Sigmoid colon (tissue), 6 donors: ENCODE measurements at regions not wholly inside any gene's neighbourhood (a gene's known extent, or its start where the extent isn't known, plus 50 kb on each side); places are given as distances from the start of the nearest gene placed in this dataset.

Experiments used
- DNase-seq: peaks from one replicate; pipeline ENCODE4 v3.0.0-alpha.2; 2019
- H3K27ac ChIP-seq, 4 donors: fragments of 200-600 bp; sonication (generic); one replicate each; pipeline ENCODE4 v1.5.1; 2016 to 2019; ENCODE audit warnings: mild to moderate bottlenecking in 1 of 4
- H3K27me3 ChIP-seq, 3 donors: fragments of 200-600 bp; sonication (generic); one replicate each; pipeline ENCODE4 v1.5.1; 2019; ENCODE audit warnings: mild to moderate bottlenecking in 1 of 3
- H3K36me3 ChIP-seq, 4 donors: fragments of 200-600 bp; sonication (generic); one replicate each; pipeline ENCODE4 v1.5.1; 2016 to 2019
- H3K4me1 ChIP-seq, 4 donors: fragments of 200-600 bp; sonication (generic); one replicate each; pipeline ENCODE4 v1.5.1; 2017 to 2019
- H3K4me3 ChIP-seq, 4 donors: fragments of 200-600 bp; sonication (generic); one replicate each; pipeline ENCODE4 v1.5.1; 2017 to 2019; ENCODE audit warnings: mild to moderate bottlenecking in 2 of 4, moderate library complexity in 1 of 4
- H3K9me3 ChIP-seq, 4 donors: fragments of 200-600 bp in 3 of 4; sonication (generic) in 3 of 4; one replicate each; pipeline versions ENCODE4 v1.5.1 to v1.6.1; 2013 to 2019
- EP300 ChIP-seq, 4 donors: sonication (generic); formaldehyde crosslinking; IDR thresholded peaks; one replicate each; pipeline ENCODE4 v1.6.1; 2017; ENCODE audit warnings: antibody characterized with exemption in 4 of 4
- POLR2A ChIP-seq, 2 donors: fragments of 450-650 bp; IDR thresholded peaks; one replicate each; pipeline ENCODE4 v1.6.1; 2016; ENCODE audit warnings: antibody characterized with exemption in 2 of 2, mild to moderate bottlenecking in 2 of 2, moderate library complexity in 2 of 2
- POLR2AphosphoS5 ChIP-seq, 4 donors: sonication (generic); formaldehyde crosslinking; IDR thresholded peaks; one replicate each; pipeline ENCODE4 v1.6.1; 2017; ENCODE audit warnings: antibody characterized with exemption in 4 of 4
- WGBS, 2 donors: extraction: QIAGEN DNeasy Blood & Tissue Kit; methylation state at CpG; one replicate each; pipeline ENCODE4 v1.1.7; 2013; 5-methylcytosine and 5-hydroxymethylcytosine counted together
- intact Hi-C: fragments of 100-400 bp; cut with DNase I; formaldehyde crosslinking; loops from one replicate; pipeline ENCODE4 v1.15.1; 2023
- TF ChIP-seq, protein P1 (sequence below), 4 experiments: fragments of 450-650 bp in 3 of 4; fragments of 200-600 bp in 1 of 4; IDR thresholded peaks; one replicate each; pipeline ENCODE4 v1.5.1; 2016 to 2019; ENCODE audit warnings: antibody characterized with exemption in 4 of 4, mild to moderate bottlenecking in 3 of 4, moderate library complexity in 2 of 4
- donor health status: healthy with polysubstance abuse.
- donor health status: healthy.

DNA sequence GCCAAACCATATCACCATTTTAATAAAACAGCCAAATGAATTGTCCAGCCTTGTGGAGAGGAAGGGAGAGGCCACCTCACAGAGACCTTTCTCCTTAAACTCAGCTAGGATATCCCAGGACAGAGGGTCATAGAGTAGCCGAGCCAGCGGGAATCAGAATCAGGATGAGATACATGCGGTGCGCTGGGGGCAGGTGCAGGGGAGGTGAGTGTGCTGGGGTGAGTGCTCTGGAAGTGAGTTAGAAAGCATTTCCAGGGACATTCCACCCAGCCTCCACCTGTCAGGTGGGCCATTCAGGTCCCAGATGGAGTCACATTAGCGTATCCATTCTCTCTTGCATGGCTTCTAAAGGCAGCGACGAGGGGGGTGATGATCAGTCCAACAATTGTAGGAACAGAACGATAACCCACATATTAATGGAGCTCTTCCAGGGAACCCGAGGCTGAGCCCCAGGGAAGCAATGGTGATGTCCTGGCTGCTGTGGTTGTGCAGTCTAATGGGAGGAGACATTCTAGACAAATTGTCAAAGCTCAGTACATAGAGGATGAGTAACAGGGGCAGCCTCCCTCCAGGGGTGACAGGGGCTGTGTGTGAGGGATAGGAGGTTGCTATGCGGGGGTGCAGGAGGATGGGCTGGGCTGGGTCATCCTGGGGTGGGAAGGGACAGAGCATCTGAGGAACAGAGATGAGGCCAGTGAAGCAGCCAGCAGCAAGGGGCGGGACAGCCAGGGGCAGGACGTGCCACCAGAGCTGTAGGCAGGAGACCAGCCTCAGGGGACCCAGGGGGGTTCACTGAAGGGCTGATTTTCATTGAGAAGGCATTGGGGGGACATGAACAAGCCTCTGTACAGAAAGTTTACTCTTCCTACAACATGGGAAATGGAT is 88.7 kb upstream of the FRMD1 start:
- Histone ChIP-seq H3K4me1 (peaks cover 0 to 33% (median 22%) of the 10 kb centered on the region in 4 donors), H3K36me3 (no peaks in the 10 kb centered on the region), H3K27me3 (no peaks in the 10 kb centered on the region), H3K27ac (no peak overlapping the region), H3K9me3 (no peaks in the 10 kb centered on the region), H3K4me3 (no peak overlapping the region)
- TF ChIP-seq POLR2A (IDR thresholded peaks at IDR 0.05) = no peak
- TF ChIP-seq EP300 (IDR thresholded peaks at IDR 0.05) = no peak
- no peak for TF ChIP-seq POLR2AphosphoS5 (IDR thresholded peaks at IDR 0.05)
- TF ChIP-seq, protein P1, sequence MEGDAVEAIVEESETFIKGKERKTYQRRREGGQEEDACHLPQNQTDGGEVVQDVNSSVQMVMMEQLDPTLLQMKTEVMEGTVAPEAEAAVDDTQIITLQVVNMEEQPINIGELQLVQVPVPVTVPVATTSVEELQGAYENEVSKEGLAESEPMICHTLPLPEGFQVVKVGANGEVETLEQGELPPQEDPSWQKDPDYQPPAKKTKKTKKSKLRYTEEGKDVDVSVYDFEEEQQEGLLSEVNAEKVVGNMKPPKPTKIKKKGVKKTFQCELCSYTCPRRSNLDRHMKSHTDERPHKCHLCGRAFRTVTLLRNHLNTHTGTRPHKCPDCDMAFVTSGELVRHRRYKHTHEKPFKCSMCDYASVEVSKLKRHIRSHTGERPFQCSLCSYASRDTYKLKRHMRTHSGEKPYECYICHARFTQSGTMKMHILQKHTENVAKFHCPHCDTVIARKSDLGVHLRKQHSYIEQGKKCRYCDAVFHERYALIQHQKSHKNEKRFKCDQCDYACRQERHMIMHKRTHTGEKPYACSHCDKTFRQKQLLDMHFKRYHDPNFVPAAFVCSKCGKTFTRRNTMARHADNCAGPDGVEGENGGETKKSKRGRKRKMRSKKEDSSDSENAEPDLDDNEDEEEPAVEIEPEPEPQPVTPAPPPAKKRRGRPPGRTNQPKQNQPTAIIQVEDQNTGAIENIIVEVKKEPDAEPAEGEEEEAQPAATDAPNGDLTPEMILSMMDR (IDR thresholded peaks at IDR 0.05) = no peak
- no peak for DNase-seq
- intact Hi-C loops = no loop called here
- WGBS, 2 donors = 96 to 98% methylated on average over 12 of the region's 12 CpGs

DNA sequence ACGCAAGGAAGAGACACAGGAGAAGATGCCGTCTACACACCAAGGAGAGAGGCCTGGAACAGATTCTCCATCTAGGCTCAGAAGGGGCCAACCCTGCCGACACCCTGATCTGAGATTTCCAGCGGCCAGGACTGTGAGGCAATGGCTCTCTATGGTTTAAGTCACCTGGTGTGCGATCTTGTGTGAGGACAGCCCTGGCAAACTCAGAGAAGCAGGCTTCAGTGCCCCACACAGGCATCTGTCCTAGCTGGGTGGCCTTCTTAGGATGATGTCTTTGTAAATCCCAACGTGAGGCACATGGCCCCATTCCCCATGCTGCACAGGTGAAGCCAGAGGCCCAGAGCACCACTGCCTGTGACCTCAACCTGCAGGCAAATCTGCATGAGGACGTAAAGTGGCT is 87.6 kb upstream of the FRMD1 start:
- intact Hi-C loops = no loop called here
- H3K36me3 ChIP-seq = no peaks in the 10 kb centered on the region
- DNase-seq = no peak
- H3K4me1 ChIP-seq = peaks cover 0 to 42% (median 29%) of the 10 kb centered on the region in 4 donors
- H3K27me3 ChIP-seq = no peaks in the 10 kb centered on the region
- no peak for TF ChIP-seq EP300 (IDR thresholded peaks at IDR 0.05)
- no peak for TF ChIP-seq POLR2A (IDR thresholded peaks at IDR 0.05)
- no peak overlapping the region for H3K4me3 ChIP-seq
- H3K9me3 ChIP-seq = no peaks in the 10 kb centered on the region
- 94% methylated on average over 7 of the region's 7 CpGs for WGBS, 2 donors
- no peak overlapping the region for H3K27ac ChIP-seq

DNA sequence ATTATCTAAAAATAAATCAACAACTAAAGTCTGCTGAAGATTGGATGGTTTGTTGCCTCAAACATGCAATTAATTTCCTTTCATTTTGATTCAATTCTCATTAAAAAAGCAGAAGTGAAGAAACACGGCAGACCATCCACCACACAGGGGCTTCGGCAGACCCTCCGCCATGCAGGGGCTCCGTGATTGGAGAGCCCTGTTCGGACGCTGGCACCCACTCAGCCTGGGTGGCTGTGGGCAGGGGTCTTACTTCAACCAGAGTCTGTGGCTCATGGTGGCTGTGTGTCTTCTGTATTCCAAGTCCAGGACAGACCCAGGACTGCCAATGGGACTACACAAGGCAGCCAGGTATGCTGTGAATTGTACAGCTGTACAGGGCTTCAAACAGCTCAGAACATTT is 86.9 kb upstream of the FRMD1 start:
- peak overlapping the region in 2 of 4 donors; percentile 82 to 86 for H3K27ac ChIP-seq
- H3K4me3 ChIP-seq = no peak overlapping the region
- TF ChIP-seq, protein P1 (IDR thresholded peaks at IDR 0.05) = no peak
- no peak for TF ChIP-seq POLR2A (IDR thresholded peaks at IDR 0.05)
- TF ChIP-seq EP300 (IDR thresholded peaks at IDR 0.05) = no peak
- TF ChIP-seq POLR2AphosphoS5 (IDR thresholded peaks at IDR 0.05) = no peak
- no peaks in the 10 kb centered on the region for H3K27me3 ChIP-seq
- intact Hi-C loops = no loop called here
- H3K36me3 ChIP-seq = no peaks in the 10 kb centered on the region
- H3K4me1 ChIP-seq = peaks cover 0 to 42% (median 29%) of the 10 kb centered on the region in 4 donors
- whole genome bisulfite sequencing, 2 donors = 97% methylated on average over 6 of the region's 6 CpGs
- DNase-seq = no peak
- no peaks in the 10 kb centered on the region for H3K9me3 ChIP-seq

DNA sequence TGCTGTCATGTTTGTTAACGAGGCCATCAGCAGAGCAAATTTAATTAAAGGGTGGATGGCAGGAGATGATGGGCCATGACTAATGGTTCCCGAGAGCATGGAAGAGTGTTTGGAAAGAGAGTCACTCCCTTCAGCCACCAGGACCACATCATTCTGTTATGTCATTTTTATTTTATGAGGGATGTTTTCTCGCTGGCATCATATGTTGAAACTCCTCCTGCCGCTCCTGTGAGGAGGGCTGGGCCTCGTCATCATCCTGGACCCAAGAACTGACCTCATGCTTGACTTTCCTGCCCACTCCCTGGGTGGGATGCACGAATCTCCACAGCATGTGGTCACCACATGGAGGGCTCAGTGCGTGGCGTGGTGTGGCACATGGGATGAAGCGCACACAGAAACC is 86.4 kb upstream of the FRMD1 start:
- intact Hi-C loops = no loop called here
- Histone ChIP-seq H3K9me3 (no peaks in the 10 kb centered on the region), H3K4me3 (no peak overlapping the region), H3K4me1 (peaks cover 0 to 42% (median 29%) of the 10 kb centered on the region in 4 donors), H3K27me3 (no peaks in the 10 kb centered on the region), H3K27ac (peak overlapping the region in 2 of 4 donors; percentile 82 to 86), H3K36me3 (no peaks in the 10 kb centered on the region)
- peak in 3 of 4 donors; percentile 31 to 60 (median 58) for TF ChIP-seq POLR2AphosphoS5 (IDR thresholded peaks at IDR 0.05)
- peak in 1 of 4 donors; percentile 3 for TF ChIP-seq EP300 (IDR thresholded peaks at IDR 0.05)
- TF ChIP-seq, protein P1 (IDR thresholded peaks at IDR 0.05) = no peak
- TF ChIP-seq POLR2A (IDR thresholded peaks at IDR 0.05) = no peak
- DNase-seq = no peak
- 70 to 72% methylated on average over 9 of the region's 9 CpGs for WGBS, 2 donors

DNA sequence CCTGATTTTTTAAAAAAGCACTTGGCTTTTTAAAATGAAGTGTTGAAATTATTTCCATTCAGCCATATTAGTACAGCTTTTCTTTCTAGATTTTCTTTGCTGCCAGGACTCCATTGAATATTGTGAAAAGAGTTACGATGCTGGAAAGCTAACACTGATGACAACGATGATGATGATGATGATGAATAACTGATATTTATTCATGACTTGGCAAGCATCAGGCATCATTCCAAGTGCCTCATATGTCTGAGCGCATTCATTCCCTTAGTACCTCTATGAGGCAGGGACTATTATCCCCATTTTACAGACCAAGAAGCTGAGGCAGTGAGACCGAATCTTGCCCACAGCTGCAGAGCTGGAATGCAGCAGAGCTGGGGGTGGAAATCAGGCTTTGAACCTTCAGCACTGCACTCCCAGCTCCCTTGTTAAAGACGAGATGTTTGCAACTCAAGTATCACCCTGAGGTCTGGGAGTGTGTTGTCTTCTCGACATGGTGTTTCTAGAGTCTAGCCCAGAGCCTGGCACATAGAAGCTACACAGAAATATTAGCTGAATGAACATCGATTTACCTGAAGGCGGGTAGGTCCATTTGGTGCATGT is 85.5 kb upstream of the FRMD1 start:
- Histone ChIP-seq H3K4me1 (peaks cover 0 to 45% (median 30%) of the 10 kb centered on the region in 4 donors), H3K27ac (peak overlapping the region in 3 of 4 donors; percentile 15 to 86 (median 82)), H3K36me3 (no peaks in the 10 kb centered on the region), H3K9me3 (no peaks in the 10 kb centered on the region), H3K27me3 (no peaks in the 10 kb centered on the region), H3K4me3 (no peak overlapping the region)
- intact Hi-C loops = loop anchor here (5.0 kb wide), 1 partner anchor 473 kb away; no protein-coding TSS in a partner anchor
- no peak for DNase-seq
- TF ChIP-seq POLR2AphosphoS5 (IDR thresholded peaks at IDR 0.05) = no peak
- WGBS, 2 donors = 93 to 95% methylated on average over 8 of the region's 8 CpGs
